ENCODE measurements at regions not wholly inside any gene's neighbourhood (a gene's known extent, or its start where the extent isn't known, plus 50 kb on each side); places are given as distances from the start of the nearest gene placed in this dataset.

DNA sequence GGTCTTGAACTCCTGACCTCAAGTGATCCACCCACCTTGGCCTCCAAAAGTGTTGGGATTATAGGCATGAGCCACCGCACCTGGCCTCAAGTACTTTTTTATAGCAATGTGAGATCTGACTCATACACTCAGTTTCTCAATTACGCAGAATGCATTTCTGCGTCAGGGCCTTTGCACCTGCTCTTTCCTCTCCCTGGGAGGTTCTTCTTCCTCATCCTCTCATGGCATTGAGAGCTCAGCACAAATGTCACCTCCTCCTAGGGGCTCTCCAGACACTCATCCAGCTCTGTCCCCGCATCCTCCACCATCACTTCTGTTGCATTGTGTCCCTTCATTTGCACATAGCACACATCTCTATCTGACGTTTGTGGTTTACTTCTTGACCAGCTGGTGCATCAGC is 418.8 kb downstream of the PTPRU start:
- DNase-seq (ENCODE audit: low read depth, low spot score), result no peak

DNA sequence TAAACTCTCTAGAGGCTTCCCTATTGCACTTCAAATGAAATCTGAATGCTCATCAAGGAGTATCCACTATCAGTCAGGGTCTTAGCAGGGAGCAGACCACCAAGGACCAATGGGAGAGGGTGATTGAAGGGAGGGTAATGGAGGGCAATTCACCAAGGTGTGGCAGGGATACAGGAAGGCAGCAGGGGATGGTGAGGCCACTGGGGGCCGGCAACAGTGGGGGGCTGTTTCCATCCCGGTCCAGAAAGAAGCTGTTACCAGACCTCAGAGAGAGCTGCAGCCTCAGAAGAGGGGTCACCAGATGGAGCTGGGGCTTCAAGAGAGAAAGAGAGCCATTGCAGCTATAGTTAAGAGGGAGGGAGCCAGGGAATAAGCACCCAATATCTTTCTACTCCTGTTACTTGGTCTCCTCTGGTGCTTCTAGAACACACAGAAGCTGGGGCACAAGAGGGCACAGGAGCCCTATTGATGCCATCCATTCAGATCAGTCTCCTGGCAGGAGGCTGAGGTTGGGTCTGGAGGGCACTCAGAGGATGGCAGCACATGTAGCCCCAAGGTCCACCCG is 417.6 kb downstream of the PTPRU start:
- DNase-seq (ENCODE audit: low read depth, low spot score), result no peak

DNA sequence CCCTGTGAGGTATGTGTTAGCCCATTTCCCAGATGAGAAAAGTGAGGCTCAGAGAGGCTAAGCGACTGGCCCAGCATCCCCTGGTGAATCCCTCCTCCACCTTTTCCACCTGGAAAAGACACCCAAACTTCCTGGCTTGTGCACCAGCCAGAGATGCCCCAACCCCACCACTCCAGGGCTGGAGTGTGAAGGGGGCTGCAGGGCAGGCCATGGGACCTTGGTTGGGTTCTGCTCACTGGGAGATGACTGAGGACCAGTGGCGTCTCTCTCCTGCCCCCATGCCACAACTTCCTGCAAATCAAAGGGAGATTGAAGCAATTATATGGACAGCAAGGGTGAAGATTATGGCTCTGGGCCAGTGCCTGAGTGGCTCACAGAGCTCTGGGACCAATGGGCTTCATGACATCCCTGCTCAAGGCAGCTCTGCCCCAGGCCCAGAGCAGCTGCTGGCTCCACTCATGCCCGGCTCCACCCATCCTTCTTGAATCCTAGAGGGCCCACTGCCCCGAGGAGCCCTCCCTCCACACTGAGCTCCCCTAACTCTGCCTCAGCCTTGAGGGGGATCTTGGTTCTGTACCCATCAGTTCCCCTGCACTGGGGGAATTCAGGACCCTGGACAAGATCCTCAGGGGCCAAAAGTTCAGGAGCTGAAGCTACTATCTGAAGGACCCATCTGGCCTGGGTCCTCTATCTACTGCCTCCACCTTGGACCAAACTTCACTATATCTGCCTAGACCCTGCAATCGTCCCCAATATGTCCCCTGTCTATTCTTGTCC is 416.9 kb downstream of the PTPRU start:
- no peak for DNase-seq (ENCODE audit: low read depth, low spot score)

DNA sequence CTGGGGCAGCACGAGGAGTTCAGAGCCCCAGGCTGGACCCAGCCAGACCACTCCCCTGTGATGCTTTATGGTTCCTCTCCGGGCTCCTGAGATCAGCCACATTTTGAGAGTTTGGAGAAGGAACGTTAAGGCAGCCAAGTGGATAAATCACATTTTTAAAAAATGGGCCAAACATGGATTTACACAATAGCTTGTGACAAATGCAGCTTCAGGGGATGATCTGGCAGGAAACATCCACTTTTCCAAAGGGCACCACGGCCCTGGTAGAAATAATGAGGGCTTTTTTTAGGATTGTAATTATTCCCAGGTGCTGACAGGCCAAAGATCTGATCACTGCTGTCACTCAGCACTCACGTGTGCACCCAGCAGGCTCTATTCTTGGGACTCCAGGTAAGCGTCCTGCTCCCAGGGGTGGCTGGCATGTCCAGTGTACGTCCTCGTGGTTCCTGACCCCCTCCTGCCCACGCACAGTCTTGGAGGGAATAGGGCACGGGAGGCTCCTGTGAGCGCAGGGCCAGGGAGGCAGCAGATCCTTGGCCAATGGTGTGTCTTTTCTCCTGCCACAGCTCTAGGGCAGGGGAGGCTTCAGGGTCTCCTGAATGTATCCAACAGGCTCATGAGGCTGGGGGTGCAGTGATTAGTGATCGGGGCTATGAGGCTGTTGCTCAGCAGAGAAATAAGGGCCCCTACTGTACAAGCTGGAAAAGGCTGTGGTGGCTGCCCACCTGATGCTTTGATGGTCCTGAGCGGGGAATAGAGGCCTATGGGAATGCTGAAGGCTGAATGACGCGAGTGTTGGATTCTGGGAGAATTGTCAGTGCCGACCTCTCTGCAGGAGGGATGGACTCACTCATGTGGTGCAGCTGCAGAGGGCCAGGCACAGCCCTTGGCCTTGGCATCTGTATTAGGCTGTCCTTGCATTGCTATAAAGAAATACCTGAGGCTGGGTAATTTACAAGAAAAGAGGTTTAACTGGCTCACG is 415.7 kb downstream of the PTPRU start:
- no peak for DNase-seq (ENCODE audit: low read depth, low spot score)

DNA sequence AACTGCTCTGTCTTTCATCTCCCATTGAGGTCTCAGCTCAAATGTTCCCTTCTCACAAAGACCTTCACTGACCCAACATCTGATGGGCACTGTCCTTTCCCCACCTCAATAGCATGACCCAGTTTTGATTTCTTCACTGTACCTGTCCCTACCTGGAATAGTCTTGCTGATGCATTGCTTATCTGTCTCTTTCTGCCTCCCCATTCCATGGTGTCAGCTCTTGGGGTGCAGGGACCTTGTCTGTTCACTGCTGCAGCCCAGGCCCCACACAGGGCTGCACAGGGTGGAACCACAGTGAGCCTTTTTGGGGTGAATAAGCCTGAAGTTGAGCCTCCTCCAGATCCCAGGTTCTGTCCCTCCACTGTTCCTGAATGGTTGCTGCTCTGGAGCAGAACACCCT is 414.9 kb downstream of the PTPRU start:
- no peak for DNase-seq (ENCODE audit: low read depth, low spot score)

DNA sequence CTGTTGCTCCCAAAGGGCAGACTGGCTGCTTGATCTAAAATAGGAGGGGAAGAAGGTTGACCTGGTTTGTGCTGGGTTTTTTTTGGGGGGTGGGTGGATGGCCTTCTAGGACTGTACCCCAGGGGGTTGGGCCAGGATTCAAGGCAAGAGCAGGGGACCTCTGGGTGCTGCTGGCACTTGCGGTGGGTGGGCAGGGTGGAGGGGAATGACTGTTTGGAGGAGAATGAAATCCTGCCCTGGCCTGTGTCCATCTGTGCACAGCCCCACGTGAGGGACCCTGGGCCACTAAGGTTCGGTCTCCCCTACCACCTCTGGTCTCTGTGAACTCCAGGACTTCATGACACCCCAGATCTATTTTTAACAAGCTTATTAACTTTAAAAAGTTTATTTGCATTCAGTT is 414.2 kb downstream of the PTPRU start:
- DNase-seq (ENCODE audit: low read depth, low spot score), result no peak

DNA sequence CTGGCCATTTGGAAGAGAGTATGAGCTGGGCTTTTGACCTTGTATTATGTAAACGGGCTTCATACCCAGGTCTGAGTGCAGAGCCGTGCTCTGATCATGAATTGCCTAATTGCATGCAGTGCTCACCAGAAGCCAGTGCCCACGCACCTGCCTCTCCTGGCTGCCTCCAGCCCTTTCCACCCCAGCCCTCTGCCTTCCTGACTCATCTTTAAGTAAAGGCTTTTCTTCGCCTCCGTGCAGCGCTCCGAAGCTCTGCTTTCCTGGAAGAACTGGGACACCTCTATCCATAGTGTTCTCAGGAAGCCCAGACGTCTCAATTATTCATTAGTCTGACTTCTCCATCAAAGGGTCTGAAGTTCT is 413.7 kb downstream of the PTPRU start:
- DNase-seq (ENCODE audit: low read depth, low spot score), result no peak

DNA sequence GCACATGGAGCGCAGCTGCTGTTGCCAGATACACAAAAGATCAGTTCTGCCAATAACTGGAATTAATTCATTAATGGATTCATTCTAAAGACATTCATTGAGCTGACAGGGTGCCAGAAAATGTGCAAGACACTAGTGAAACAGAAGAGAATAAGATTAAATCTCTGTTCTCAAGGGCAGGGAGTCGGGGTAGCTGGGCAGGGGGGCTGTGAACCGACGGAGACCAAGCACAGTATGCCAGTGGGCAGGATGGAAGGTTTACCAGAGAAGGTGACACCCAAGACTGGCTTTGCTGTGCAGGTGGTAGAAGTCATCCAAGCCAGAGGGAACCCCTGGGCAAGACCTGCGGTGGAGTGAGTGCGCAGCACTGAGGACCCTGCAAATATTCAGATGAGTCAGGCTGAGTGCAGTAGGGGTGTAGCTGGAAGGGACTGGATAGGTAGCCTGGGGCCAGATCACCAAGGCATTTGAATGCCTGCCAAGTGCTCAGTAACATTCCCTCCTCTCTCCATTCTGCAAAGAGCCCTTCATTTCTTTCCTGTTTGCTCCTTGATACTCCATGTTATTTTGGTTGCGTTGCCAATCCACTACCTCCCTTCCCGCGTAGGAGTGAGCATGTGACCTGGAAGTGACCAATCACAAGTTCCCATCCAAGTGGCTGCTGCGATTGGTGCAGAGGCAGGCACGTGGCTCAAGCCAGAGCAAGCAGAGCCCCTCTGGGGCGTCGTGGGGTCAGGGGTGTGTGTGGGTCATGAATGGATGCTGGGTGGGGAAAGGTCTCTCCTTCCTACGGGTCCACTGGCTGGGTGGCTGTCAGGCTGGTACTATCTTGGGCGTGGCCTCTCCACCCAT is 413.1 kb downstream of the PTPRU start:
- peak; percentile 40 for DNase-seq (ENCODE audit: low read depth, low spot score)

DNA sequence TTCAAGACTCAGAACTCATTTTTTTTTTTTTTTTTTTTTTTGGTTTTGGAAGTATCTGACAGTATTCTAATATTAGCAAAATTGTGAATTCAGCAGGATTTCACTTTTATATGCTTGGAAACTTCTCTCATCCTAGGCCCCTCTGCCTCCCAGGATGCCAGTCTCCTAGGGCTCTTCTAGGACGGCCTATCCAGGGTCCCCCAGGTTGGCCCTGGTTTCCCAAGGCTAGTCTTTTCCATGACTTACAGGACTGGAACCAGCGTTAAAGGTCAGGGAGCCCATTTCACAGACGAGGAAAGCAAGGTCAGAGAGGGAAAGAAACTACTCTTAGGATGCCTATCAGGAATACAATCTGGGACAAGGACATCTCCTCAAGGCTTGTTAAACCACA is 412.5 kb downstream of the PTPRU start:
- DNase-seq (ENCODE audit: low read depth, low spot score), result no peak

DNA sequence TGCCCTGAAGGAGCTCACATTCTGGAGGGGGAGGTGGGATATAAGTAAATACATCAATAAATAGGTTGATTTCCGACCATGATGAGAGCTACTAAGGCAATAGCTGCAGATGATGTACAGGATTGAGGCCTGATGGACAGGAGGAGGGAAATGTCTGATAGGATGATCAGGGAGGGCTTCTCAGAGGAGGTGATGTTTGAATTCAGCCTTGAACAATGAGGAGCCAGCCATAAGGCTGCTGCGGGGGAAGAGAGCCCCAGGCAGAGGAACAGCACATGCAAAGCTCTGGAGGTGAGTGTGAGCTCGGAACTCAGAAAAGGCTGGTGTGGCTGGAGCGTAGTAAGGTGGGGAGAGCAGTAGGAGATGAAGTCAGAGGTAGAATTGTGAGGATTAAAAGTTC is 411.7 kb downstream of the PTPRU start:
- DNase-seq (ENCODE audit: low read depth, low spot score), result no peak

DNA sequence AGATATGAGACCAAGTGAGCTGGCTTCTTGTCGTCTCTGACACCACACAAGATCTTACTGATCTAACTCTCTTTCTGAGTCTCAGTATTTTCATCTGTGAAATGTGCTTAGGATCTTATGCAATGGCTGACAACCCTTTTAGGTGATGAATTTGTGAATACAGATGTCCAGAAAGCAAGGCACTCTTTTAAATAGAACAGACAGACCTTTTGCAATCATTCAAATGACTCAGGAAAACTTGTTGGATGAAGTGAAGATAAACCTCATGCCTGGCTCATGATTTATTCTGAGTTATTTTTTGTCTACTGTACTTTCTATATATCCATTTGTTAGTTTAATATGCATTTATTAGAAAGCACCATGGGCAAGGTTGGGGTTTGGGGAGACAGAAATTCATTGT is 411.3 kb downstream of the PTPRU start:
- DNase-seq (ENCODE audit: low read depth, low spot score), result no peak

DNA sequence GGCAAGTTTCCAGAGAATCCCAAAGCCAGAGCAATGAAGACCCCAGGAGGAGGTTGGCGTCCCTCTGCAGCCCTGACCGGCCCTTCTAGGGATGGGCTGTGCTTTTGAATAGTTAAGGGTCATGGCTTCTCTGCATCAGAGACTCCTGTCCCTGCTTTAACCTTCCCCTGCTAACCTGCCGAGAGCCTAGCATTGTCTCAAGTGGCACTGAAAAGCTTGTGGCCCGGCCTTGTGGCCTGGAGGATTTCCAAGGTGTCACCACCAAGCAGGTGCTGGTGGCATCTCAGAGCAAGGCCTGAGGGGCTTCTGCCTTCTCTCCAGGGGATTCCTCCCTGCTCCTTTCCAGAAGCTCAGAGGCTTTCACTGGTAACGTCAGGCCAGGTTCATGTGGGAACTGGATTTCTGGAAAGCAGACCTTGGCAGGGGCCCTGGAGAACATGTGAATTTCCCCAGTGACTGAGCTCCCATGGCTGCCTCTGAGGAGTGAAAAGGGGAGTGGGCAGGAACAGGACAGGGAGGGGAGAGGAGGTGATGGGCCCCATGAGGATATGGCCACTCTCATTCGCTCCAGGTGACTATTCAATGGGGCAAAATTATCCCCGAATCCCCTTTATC is 409.9 kb downstream of the PTPRU start:
- DNase-seq (ENCODE audit: low read depth, low spot score), result no peak

DNA sequence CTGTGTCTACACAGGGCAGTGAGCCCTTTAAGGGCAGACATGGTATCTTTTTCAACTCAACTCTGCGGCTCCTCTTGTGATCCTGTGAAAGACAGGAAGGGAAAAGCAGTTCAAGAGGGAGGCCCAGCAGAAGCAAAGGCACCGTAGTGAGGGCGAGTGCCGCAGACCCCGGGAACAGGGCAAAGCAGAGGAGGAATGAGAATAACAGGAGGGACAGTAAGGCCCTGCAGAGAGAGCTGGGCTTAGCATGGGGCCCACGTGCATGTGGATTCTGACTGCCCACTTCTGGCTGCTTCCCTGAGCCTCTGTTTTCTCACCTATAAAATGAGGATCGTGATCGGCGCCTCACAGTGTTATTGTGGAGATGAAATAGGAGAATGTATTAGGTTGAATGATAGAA is 409.3 kb downstream of the PTPRU start:
- DNase-seq (ENCODE audit: low read depth, low spot score), result no peak

DNA sequence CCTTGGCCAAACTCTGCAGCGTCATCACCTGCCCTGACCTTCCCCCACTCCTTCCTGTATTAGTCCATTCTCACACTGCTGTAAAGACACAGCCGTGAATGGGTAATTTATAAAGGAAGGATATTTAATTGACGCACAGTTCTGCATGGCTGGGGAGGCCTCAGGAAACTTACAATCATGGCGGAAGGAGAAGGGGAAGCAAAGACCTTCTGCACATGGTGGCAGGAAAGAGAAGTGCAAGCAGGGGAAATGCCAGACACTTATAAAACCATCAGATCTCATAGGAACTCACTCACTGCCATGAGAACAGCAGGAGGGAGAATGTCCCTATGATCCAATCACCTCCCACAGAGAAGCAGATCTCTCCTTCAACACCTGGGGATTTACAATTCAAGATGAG is 408.5 kb downstream of the PTPRU start:
- no peak for DNase-seq (ENCODE audit: low read depth, low spot score)

DNA sequence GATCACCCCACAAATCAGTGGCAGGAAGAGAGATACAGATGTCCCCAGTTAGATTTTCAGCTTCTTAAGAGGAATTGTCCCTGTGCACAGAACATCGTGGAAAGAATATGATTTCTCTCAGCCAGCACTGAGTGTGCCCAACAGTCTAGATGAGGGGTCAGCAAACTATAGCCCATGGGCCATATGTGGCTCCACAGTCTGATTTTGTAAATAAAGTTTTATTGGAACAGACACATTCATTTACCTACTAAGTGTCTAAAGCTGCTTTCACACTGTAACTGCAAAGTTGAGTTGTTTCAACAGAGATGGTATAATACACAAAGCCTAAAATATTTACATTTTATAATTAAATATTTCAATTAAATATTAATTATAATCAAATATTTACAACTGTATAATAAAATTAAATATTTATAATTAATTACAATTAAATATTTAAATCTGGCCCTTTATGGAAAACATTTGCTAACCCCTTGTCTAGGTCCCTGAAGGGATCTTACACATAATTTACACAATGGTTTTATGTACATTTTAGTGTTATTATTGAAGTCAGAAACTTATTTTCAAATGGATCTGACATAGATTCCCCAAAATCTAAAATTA is 407.6 kb downstream of the PTPRU start:
- no peak for DNase-seq (ENCODE audit: low read depth, low spot score)

DNA sequence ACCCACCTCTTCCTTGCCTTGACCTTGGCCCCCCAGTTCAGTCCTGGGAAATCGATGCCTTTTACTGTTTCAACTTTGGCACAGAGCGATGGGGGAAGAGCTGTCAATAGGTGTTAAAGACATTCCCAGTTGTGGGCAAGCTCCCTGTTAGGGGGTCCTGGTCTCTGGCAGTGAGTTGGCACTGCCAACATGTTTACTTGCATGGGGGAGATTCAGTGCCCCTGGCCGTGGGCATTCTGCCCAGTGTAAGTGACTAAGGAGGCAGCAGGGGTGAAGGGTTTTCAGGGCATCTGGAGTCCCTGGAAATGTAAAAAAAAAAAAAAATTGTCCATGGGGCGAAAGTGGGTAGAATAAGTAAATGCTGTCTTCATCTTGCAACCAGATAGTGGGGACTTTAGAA is 407.0 kb downstream of the PTPRU start:
- DNase-seq (ENCODE audit: low read depth, low spot score), result no peak

DNA sequence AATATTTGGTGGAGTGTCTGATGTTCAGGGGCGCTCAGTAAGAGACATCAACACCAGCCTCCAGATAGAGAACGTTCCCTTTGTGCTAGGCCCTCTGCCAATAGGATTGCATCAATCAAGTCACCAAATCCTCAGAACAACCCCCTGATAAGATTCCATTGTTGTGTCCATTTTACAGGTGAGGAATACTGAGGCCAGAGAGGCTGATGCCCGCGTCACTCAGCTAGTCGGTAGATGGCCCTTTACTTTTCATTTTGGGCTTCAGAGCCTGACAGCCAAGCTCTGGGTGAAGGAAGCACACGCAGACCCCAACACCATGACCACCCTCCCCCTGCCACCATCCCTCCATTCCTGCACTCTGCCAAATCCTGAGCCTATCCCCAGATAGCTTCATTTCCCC is 406.2 kb downstream of the PTPRU start:
- no peak for DNase-seq (ENCODE audit: low read depth, low spot score)

DNA sequence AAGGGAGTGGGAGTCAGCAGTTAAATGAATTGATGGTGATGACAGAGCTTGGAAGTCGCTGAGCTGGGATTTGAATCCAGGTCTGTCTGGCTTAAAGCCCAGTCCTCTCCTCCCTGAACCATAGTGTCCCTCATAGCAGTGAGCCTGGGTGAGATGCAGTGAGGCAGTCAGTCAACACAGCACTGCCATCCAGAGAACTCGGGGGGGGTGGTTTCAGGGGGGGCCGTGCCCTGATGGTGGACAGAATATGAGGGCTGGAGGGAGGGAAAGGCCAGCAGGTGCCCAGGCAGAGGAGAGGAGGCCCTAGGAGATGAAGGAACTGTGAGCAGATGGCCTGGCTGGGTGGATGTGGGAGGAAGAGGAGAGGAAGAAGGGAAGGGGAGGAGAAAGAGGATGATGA is 405.6 kb downstream of the PTPRU start:
- DNase-seq (ENCODE audit: low read depth, low spot score), result no peak

DNA sequence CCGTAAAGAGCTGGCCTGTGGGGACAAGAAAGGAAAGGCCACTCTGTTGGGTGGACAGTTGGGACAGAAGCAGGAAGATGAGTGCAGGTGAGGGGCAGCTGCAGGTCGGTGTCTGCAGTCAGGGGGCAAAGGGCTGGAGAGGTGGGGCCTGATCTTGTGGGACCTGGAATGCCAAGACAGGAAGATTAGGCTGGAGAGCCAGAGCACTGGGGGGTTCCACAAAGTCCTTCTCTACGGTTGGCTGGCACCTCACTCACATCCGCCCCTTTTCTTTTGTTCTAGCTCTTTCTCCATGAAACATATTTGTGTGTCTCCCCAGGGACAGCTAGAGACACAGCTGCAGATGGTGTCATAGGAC is 404.1 kb downstream of the PTPRU start:
- DNase-seq (ENCODE audit: low read depth, low spot score), result no peak

DNA sequence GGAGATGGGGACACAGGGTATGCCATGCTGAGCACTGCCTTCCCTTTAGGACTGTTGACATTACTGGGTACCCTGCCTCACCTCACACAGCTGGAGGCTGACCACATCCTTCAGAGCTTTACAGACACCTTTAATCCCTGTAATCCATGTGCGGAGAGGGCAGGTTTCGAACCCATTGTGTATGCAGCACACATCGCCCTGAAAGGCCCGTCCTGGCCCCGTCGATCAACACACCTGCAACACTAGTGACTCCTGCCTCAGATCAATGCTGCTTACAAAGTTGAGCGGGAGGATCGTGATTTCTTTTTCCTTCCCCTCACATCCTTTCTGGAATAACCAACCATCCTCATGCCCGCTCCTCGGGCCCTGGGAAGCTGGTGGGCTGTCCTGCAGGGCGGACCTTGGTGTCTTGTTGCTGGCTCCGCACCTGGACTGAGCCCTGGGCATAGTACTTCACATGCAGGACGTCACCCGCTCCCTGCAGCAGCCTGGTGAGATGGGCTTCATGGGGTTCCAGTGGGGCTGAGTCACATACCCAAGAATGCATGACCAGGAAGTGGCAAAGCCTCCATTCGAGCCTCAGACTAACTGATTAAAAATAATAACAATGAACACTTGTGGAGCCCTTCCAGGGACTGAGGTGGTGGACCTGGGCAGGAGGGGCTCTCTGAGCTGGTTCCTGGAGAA is 403.6 kb downstream of the PTPRU start:
- no peak for DNase-seq (ENCODE audit: low read depth, low spot score)
